Esophagus (tissue), 2 donors: ENCODE measurements at regions not wholly inside any gene's neighbourhood (a gene's known extent, or its start where the extent isn't known, plus 50 kb on each side); places are given as distances from the start of the nearest gene placed in this dataset.
"Not testable (repeated sequence)": the region's sequence is repeated elsewhere in the genome, so short reads cannot be mapped to it uniquely, and the experiment has no call there.

Source experiments
- H3K27ac ChIP-seq, 2 donors: one replicate each; pipeline ENCODE4 v1.5.1; 2013; ENCODE audit warnings: low read depth in 2 of 2, mild to moderate bottlenecking in 2 of 2, inconsistent platforms in 1 of 2, low read length in 1 of 2, moderate library complexity in 1 of 2
- H3K27me3 ChIP-seq, 2 donors: one replicate each; pipeline ENCODE4 v1.6.1; 2013; ENCODE audit warnings: low read length in 2 of 2, control low read depth in 1 of 2, mild to moderate bottlenecking in 1 of 2; ENCODE audit not compliant: insufficient read depth in 2 of 2, control insufficient read depth in 1 of 2
- H3K36me3 ChIP-seq, 2 donors: one replicate each; pipeline ENCODE4 v1.6.1; 2013; ENCODE audit warnings: low read length in 1 of 2; ENCODE audit not compliant: control insufficient read depth in 2 of 2, insufficient read depth in 2 of 2
- H3K4me1 ChIP-seq, 2 donors: one replicate each; pipeline ENCODE4 v1.6.1; 2013; ENCODE audit warnings: low read length in 1 of 2; ENCODE audit not compliant: control insufficient read depth in 2 of 2, insufficient read depth in 2 of 2
- H3K4me3 ChIP-seq, 2 donors: one replicate each; pipeline ENCODE4 v1.5.1; 2013; ENCODE audit warnings: low read length in 2 of 2, mild to moderate bottlenecking in 2 of 2, low read depth in 1 of 2, moderate library complexity in 1 of 2
- H3K9me3 ChIP-seq, 2 donors: one replicate each; pipeline ENCODE4 v1.6.1; 2013; ENCODE audit warnings: mild to moderate bottlenecking in 2 of 2, low read depth in 1 of 2, low read length in 1 of 2, moderate library complexity in 1 of 2; ENCODE audit not compliant: control insufficient read depth in 2 of 2, insufficient read depth in 1 of 2
- WGBS, 2 donors: extraction: QIAGEN DNeasy Blood & Tissue Kit; methylation state at CpG; one replicate each; pipeline ENCODE4 v1.1.7; 2013; 5-methylcytosine and 5-hydroxymethylcytosine counted together
- donor health status: healthy with polysubstance abuse.
- donor health status: Bipolar disorder and iron deficiency.

GRCh38 chr14:70245026-70245425, 56.3 kb upstream of the SLC8A3 start:
- Histone ChIP-seq H3K36me3 (no peaks in the 10 kb centered on the region), H3K9me3 (peaks cover 0 to 2% of the 10 kb centered on the region in 2 donors)
- WGBS, 2 donors, result 76 to 81% methylated on average over 2 of the region's 2 CpGs

GRCh38 chr14:70239802-70240201, 51.1 kb upstream of the SLC8A3 start:
- Histone ChIP-seq H3K4me1 (no peaks in the 10 kb centered on the region), H3K4me3 (no peak overlapping the region), H3K27ac (no peak overlapping the region), H3K9me3 (peaks cover 0 to 2% of the 10 kb centered on the region in 2 donors), H3K27me3 (no peaks in the 10 kb centered on the region), H3K36me3 (no peaks in the 10 kb centered on the region)
- 52 to 54% methylated on average over 3 of the region's 3 CpGs for WGBS, 2 donors

More at GRCh38 chr14:70245026-70245425, 56.3 kb upstream of the SLC8A3 start:
- Histone ChIP-seq H3K27me3 (no peaks in the 10 kb centered on the region), H3K4me1 (no peaks in the 10 kb centered on the region), H3K4me3 (no peak overlapping the region), H3K27ac (no peak overlapping the region)

- not testable (repeated sequence) for H3K9me3 ChIP-seq, H3K4me3 ChIP-seq, H3K27ac ChIP-seq, H3K4me1 ChIP-seq, H3K36me3 ChIP-seq, H3K27me3 ChIP-seq
- WGBS, 2 donors, result 54 to 72% methylated on average over 1 of the region's 1 CpG
Observed at GRCh38 chr14:70238635-70239034, 49.9 kb upstream of the SLC8A3 start.
